CD4-positive, alpha-beta T cell treated with Interferon gamma for 1 hour (primary cell): ENCODE measurements at regions not wholly inside any gene's neighbourhood (a gene's known extent, or its start where the extent isn't known, plus 50 kb on each side); places are given as distances from the start of the nearest gene placed in this dataset.

Experiments used
- DNase-seq: peaks from one replicate; pipeline ENCODE4 v3.0.0-alpha.2; 2020

GRCh38 chr20:52775786-52776185 is 196.4 kb upstream of the TSHZ2 start:
- no peak for DNase-seq

- no peak for DNase-seq
Measured at GRCh38 chr20:52768694-52769093, 203.5 kb upstream of the TSHZ2 start.

GRCh38 chr20:52766645-52767435 is 205.3 kb upstream of the TSHZ2 start:
- no peak for DNase-seq

- no peak for DNase-seq
Measured at GRCh38 chr20:52763321-52763853, 208.8 kb upstream of the TSHZ2 start.

- no peak for DNase-seq
Measured at GRCh38 chr20:52761867-52762266, 210.3 kb upstream of the TSHZ2 start.

- no peak for DNase-seq
Measured at GRCh38 chr20:52760791-52761190, 211.4 kb upstream of the TSHZ2 start.

- no peak for DNase-seq
Measured at GRCh38 chr20:52757411-52757810, 214.7 kb upstream of the TSHZ2 start.

- DNase-seq, result no peak
Measured at GRCh38 chr20:52755744-52756143, 216.4 kb upstream of the TSHZ2 start.

- DNase-seq, result no peak
Measured at GRCh38 chr20:52754366-52754765, 217.8 kb upstream of the TSHZ2 start.

GRCh38 chr20:52752023-52752422 is 220.1 kb upstream of the TSHZ2 start:
- no peak for DNase-seq

- DNase-seq, result no peak
Measured at GRCh38 chr20:52751571-52751970, 220.6 kb upstream of the TSHZ2 start.

GRCh38 chr20:52749938-52750337 is 222.2 kb upstream of the TSHZ2 start:
- no peak for DNase-seq

- DNase-seq, result no peak
Measured at GRCh38 chr20:52748990-52749389, 223.2 kb upstream of the TSHZ2 start.

- DNase-seq, result no peak
Measured at GRCh38 chr20:52748285-52748932, 223.7 kb upstream of the TSHZ2 start.

GRCh38 chr20:52747845-52748284 is 224.3 kb upstream of the TSHZ2 start:
- no peak for DNase-seq

GRCh38 chr20:52746770-52747169 is 225.4 kb upstream of the TSHZ2 start:
- no peak for DNase-seq

GRCh38 chr20:52746190-52746589 is 226.0 kb upstream of the TSHZ2 start:
- no peak for DNase-seq

- no peak for DNase-seq
Measured at GRCh38 chr20:52744441-52744840, 227.7 kb upstream of the TSHZ2 start.

- no peak for DNase-seq
Measured at GRCh38 chr20:52738081-52738480, 234.1 kb upstream of the TSHZ2 start.

- DNase-seq, result no peak
Measured at GRCh38 chr20:52736507-52736906, 235.7 kb upstream of the TSHZ2 start.

- no peak for DNase-seq
Measured at GRCh38 chr20:52731093-52731492, 241.1 kb upstream of the TSHZ2 start.

- DNase-seq, result no peak
Measured at GRCh38 chr20:52727740-52728456, 244.3 kb upstream of the TSHZ2 start.

- DNase-seq, result no peak
Measured at GRCh38 chr20:52724541-52724940, 247.6 kb upstream of the TSHZ2 start.
